ENCODE measurements at regions not wholly inside any gene's neighbourhood (a gene's known extent, or its start where the extent isn't known, plus 50 kb on each side); places are given as distances from the start of the nearest gene placed in this dataset.

DNA sequence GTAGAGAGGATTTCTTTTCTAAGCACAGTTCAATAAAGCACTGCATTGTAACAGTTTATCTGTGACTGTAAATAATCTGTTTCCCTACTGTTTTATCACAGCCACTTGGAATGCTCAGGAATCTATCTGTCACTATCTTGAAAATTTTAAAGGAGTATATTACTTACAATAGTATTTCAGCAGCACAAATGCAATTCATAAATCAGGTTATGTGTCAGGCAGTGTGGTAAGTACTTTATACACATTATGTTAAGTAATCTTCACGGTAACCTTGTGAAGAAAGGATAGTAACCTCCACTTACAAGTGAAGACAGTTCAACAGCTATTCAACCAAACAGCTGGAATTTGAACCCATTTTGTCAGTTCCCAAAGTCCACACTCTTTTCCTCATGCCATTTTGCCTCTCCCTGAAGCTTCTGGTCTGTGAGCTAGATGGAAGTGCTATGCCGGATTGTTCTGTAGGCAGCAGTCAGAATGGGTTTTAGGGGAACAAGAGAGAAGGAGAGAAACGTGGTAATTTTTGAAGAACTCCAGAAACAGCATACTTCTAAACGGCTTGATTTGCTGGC, 125.0 kb downstream of the KLF12 start:
- WGBS = 71% methylated on average over 3 of the region's 4 CpGs
- Histone ChIP-seq H2AK5ac (ENCODE audit: low read length, severe bottlenecking) (no peak overlapping the region), H4K91ac (ENCODE audit: low read length) (no peak overlapping the region), H3K9ac (ENCODE audit: low read length) (no peak overlapping the region), H2BK5ac (ENCODE audit: low read depth, low read length, poor library complexity, severe bottlenecking) (no peak overlapping the region), H3K4me2 (ENCODE audit: low read length, poor library complexity, severe bottlenecking) (no peak overlapping the region), H3K79me1 (replicated peaks; ENCODE audit: low read length, poor library complexity, severe bottlenecking) (peaks cover 23% of the 10 kb centered on the region), H2BK15ac (ENCODE audit: low read depth, poor library complexity, severe bottlenecking) (no peak overlapping the region), H3K4me1 (ENCODE audit: control insufficient read depth, insufficient read depth, low read depth, low read length) (no peaks in the 10 kb centered on the region), H3K36me3 (ENCODE audit: control insufficient read depth in 1 of 2, insufficient read depth in 2 of 2, low read depth in 1 of 2, low read length in 2 of 2) (no peaks in the 10 kb centered on the region), H3K23ac (ENCODE audit: low read length in 2 of 2) (no peak overlapping the region), H3K4ac (ENCODE audit: low read depth in 1 of 2, low read length in 2 of 2) (no peak overlapping the region), H2AFZ (ENCODE audit: low read depth, low read length) (no peak overlapping the region), H3K27ac (ENCODE audit: low read length, poor library complexity, severe bottlenecking) (no peak overlapping the region), H3K9me3 (ENCODE audit: control insufficient read depth, low read length) (no peaks in the 10 kb centered on the region), H3K4me3 (ENCODE audit: insufficient read depth in 1 of 2, low read depth in 1 of 2, low read length in 2 of 2) (no peak overlapping the region), H4K8ac (ENCODE audit: low read length) (no peak overlapping the region), H2BK12ac (ENCODE audit: low read length in 2 of 2) (no peak overlapping the region), H3K27me3 (ENCODE audit: control insufficient read depth in 1 of 2, insufficient read depth in 1 of 2, low read length in 2 of 2) (no peaks in the 10 kb centered on the region), H3K18ac (ENCODE audit: low read depth in 1 of 2, low read length in 2 of 2) (no peak overlapping the region), H3K14ac (ENCODE audit: low read length in 2 of 2) (no peak overlapping the region), H2BK120ac (ENCODE audit: low read depth, low read length) (no peak overlapping the region)
- peak; percentile 19 for DNase-seq

GRCh38 chr13:74006666-74007065, 127.5 kb downstream of the KLF12 start:
- Histone ChIP-seq H4K91ac (ENCODE audit: low read length) (no peak overlapping the region), H3K9me3 (ENCODE audit: control insufficient read depth, low read length) (no peaks in the 10 kb centered on the region), H3K36me3 (ENCODE audit: control insufficient read depth in 1 of 2, insufficient read depth in 2 of 2, low read depth in 1 of 2, low read length in 2 of 2) (no peaks in the 10 kb centered on the region), H3K18ac (ENCODE audit: low read depth in 1 of 2, low read length in 2 of 2) (no peak overlapping the region), H2BK120ac (ENCODE audit: low read depth, low read length) (no peak overlapping the region), H2BK5ac (ENCODE audit: low read depth, low read length, poor library complexity, severe bottlenecking) (no peak overlapping the region), H3K4ac (ENCODE audit: low read depth in 1 of 2, low read length in 2 of 2) (no peak overlapping the region), H3K27me3 (ENCODE audit: control insufficient read depth in 1 of 2, insufficient read depth in 1 of 2, low read length in 2 of 2) (no peaks in the 10 kb centered on the region), H2AK5ac (ENCODE audit: low read length, severe bottlenecking) (no peak overlapping the region), H3K79me1 (replicated peaks; ENCODE audit: low read length, poor library complexity, severe bottlenecking) (peaks cover 15% of the 10 kb centered on the region), H4K8ac (ENCODE audit: low read length) (no peak overlapping the region), H3K9ac (ENCODE audit: low read length) (no peak overlapping the region), H2AFZ (ENCODE audit: low read depth, low read length) (no peak overlapping the region), H3K4me3 (ENCODE audit: insufficient read depth in 1 of 2, low read depth in 1 of 2, low read length in 2 of 2) (no peak overlapping the region), H3K4me2 (ENCODE audit: low read length, poor library complexity, severe bottlenecking) (no peak overlapping the region), H2BK12ac (ENCODE audit: low read length in 2 of 2) (no peak overlapping the region), H3K14ac (ENCODE audit: low read length in 2 of 2) (no peak overlapping the region), H3K23ac (ENCODE audit: low read length in 2 of 2) (no peak overlapping the region), H3K4me1 (ENCODE audit: control insufficient read depth, insufficient read depth, low read depth, low read length) (no peaks in the 10 kb centered on the region), H2BK15ac (ENCODE audit: low read depth, poor library complexity, severe bottlenecking) (no peak overlapping the region), H3K27ac (ENCODE audit: low read length, poor library complexity, severe bottlenecking) (no peak overlapping the region)
- DNase-seq = no peak
- WGBS = 97% methylated on average over 3 of the region's 3 CpGs

GRCh38 chr13:74005320-74006157, 128.7 kb downstream of the KLF12 start:
- H3K4me3 ChIP-seq (ENCODE audit: insufficient read depth in 1 of 2, low read depth in 1 of 2, low read length in 2 of 2) = no peak overlapping the region
- H3K4me2 ChIP-seq (ENCODE audit: low read length, poor library complexity, severe bottlenecking) = no peak overlapping the region

DNA sequence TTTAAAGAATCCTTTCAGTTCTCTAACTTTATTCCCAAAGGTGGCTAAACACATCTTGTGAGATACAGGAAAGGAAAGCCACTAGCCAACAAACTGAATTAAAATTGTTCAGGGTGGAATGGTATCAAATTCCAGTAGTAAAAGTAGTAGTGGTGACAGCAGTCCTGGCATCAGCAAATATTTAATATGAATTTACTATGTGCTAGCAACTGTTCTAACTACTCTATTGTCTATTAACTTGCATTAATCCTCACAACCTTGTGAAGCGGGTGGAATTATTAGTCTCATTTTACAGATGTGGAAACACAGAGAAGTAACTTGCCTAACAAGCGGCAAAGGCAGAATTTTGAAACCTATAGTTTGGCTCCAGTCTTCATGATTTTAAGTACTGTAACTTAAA, 130.1 kb downstream of the KLF12 start:
- Histone ChIP-seq H2AFZ (ENCODE audit: low read depth, low read length) (no peak overlapping the region), H3K4me1 (ENCODE audit: control insufficient read depth, insufficient read depth, low read depth, low read length) (no peaks in the 10 kb centered on the region), H3K23ac (ENCODE audit: low read length in 2 of 2) (no peak overlapping the region), H2BK120ac (ENCODE audit: low read depth, low read length) (no peak overlapping the region), H3K4me3 (ENCODE audit: insufficient read depth in 1 of 2, low read depth in 1 of 2, low read length in 2 of 2) (no peak overlapping the region), H4K8ac (ENCODE audit: low read length) (no peak overlapping the region), H3K4me2 (ENCODE audit: low read length, poor library complexity, severe bottlenecking) (no peak overlapping the region), H3K79me1 (replicated peaks; ENCODE audit: low read length, poor library complexity, severe bottlenecking) (peaks cover 17% of the 10 kb centered on the region), H2BK15ac (ENCODE audit: low read depth, poor library complexity, severe bottlenecking) (no peak overlapping the region), H2BK12ac (ENCODE audit: low read length in 2 of 2) (no peak overlapping the region), H4K91ac (ENCODE audit: low read length) (no peak overlapping the region), H3K18ac (ENCODE audit: low read depth in 1 of 2, low read length in 2 of 2) (no peak overlapping the region), H3K27ac (ENCODE audit: low read length, poor library complexity, severe bottlenecking) (no peak overlapping the region), H3K4ac (ENCODE audit: low read depth in 1 of 2, low read length in 2 of 2) (no peak overlapping the region), H3K36me3 (ENCODE audit: control insufficient read depth in 1 of 2, insufficient read depth in 2 of 2, low read depth in 1 of 2, low read length in 2 of 2) (no peaks in the 10 kb centered on the region), H3K9ac (ENCODE audit: low read length) (no peak overlapping the region), H3K9me3 (ENCODE audit: control insufficient read depth, low read length) (no peaks in the 10 kb centered on the region), H3K27me3 (ENCODE audit: control insufficient read depth in 1 of 2, insufficient read depth in 1 of 2, low read length in 2 of 2) (no peaks in the 10 kb centered on the region), H3K14ac (ENCODE audit: low read length in 2 of 2) (no peak overlapping the region), H2BK5ac (ENCODE audit: low read depth, low read length, poor library complexity, severe bottlenecking) (no peak overlapping the region), H2AK5ac (ENCODE audit: low read length, severe bottlenecking) (no peak overlapping the region)
- DNase-seq = no peak
- WGBS = no CpG with 5 or more reads among the region's 2 CpGs

More at GRCh38 chr13:74005320-74006157, 128.7 kb downstream of the KLF12 start:
- H4K91ac ChIP-seq (ENCODE audit: low read length) = no peak overlapping the region
- no peak overlapping the region for H2BK5ac ChIP-seq (ENCODE audit: low read depth, low read length, poor library complexity, severe bottlenecking)
- no peak overlapping the region for H2BK15ac ChIP-seq (ENCODE audit: low read depth, poor library complexity, severe bottlenecking)
- no peak overlapping the region for H3K9ac ChIP-seq (ENCODE audit: low read length)
- H3K4me1 ChIP-seq (ENCODE audit: control insufficient read depth, insufficient read depth, low read depth, low read length) = no peaks in the 10 kb centered on the region
- no peak overlapping the region for H2BK12ac ChIP-seq (ENCODE audit: low read length in 2 of 2)
- no peak overlapping the region for H2AFZ ChIP-seq (ENCODE audit: low read depth, low read length)
- H2AK5ac ChIP-seq (ENCODE audit: low read length, severe bottlenecking) = no peak overlapping the region
- no peak overlapping the region for H3K18ac ChIP-seq (ENCODE audit: low read depth in 1 of 2, low read length in 2 of 2)
- no peak overlapping the region for H3K23ac ChIP-seq (ENCODE audit: low read length in 2 of 2)
- WGBS = over 99% methylated on average over 6 of the region's 6 CpGs
- no peak overlapping the region for H3K14ac ChIP-seq (ENCODE audit: low read length in 2 of 2)
- no peak overlapping the region for H4K8ac ChIP-seq (ENCODE audit: low read length)
- H3K27me3 ChIP-seq (ENCODE audit: control insufficient read depth in 1 of 2, insufficient read depth in 1 of 2, low read length in 2 of 2) = no peaks in the 10 kb centered on the region
- no peak overlapping the region for H2BK120ac ChIP-seq (ENCODE audit: low read depth, low read length)
- peaks cover 17% of the 10 kb centered on the region for H3K79me1 ChIP-seq (replicated peaks; ENCODE audit: low read length, poor library complexity, severe bottlenecking)
- H3K27ac ChIP-seq (ENCODE audit: low read length, poor library complexity, severe bottlenecking) = no peak overlapping the region
- no peak overlapping the region for H3K4ac ChIP-seq (ENCODE audit: low read depth in 1 of 2, low read length in 2 of 2)
- no peaks in the 10 kb centered on the region for H3K36me3 ChIP-seq (ENCODE audit: control insufficient read depth in 1 of 2, insufficient read depth in 2 of 2, low read depth in 1 of 2, low read length in 2 of 2)
- DNase-seq = no peak
- no peaks in the 10 kb centered on the region for H3K9me3 ChIP-seq (ENCODE audit: control insufficient read depth, low read length)

All from mesenchymal stem cell (in vitro differentiated cells and primary cell).